NCI-H2196 treated with DMSO at 0.1 percent for 48 hours (cell line): ENCODE measurements at regions not wholly inside any gene's neighbourhood (a gene's known extent, or its start where the extent isn't known, plus 50 kb on each side); places are given as distances from the start of the nearest gene placed in this dataset.

Experiments used
- DNase-seq: peaks from one replicate; lab custom pipeline; 2025; ENCODE audit not compliant: unreplicated experiment; lab: John Stamatoyannopoulos, UW

DNA sequence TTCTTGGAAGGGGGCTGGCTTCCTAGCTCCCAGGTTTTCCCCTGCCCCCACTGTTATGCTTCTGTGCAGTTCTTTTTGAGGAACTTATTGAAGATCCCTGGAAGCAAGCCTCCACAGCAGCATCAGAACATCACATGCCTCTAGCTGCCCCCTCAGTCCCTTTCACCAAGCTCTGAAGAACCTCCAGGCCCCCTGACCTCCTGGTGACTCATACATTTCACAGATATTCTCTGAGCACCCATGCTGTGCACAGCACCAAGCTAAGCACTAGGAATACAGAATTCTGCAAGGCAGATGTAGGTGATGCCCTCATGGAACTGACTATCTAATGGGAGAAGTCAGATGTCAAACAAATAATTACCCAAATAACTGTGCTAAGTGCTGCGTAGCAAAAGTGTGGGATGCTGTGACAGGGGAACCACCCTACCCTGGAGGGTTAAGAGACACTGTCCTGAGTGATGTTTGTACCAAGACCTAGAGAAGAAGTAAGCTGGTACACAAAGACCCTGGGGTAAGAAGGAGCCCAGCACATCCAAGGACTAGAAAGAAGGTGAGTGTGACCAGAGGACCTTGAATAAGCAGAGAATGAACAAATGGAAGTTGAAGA, 213.7 kb upstream of the NR4A3 start:
- no peak for DNase-seq

DNA sequence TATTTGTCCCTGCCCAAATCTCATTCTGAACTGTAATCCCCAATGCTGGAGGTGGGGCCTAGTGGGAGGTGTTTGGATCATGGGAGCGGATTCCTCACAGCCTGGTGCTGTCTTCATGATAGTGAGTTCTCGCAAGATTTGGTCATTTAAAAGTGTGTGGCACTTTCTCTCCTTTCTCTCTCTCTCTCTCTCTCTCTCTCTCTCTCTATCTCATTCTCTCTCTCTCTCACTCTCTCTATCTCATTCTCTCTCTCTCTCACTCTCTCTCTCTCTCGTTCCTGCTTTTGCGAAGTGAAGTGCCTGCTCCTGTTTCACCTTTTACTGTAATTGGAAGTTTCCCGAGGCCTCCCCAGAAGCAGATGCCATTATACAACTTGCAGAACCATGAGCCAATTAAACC, 207.3 kb upstream of the NR4A3 start:
- no peak for DNase-seq

DNA sequence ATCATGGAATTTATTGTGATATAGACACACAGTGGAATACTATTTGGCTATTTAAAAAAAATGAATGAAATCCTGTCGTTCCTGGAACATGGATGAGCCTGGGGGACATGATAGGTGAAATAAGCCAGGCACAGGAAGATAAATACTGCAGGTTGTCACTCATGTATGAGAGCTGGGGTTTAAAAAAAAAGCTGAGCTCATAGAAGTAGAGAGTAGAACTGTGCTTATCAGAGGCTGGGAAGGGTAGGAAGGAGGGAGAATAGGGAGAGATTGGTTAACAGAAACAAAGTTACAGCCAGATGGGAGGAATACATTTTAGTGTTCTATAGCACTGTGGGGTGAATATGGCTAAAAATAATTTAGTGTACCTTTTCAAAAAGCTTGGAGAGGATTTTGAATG, 200.6 kb upstream of the NR4A3 start:
- no peak for DNase-seq

DNA sequence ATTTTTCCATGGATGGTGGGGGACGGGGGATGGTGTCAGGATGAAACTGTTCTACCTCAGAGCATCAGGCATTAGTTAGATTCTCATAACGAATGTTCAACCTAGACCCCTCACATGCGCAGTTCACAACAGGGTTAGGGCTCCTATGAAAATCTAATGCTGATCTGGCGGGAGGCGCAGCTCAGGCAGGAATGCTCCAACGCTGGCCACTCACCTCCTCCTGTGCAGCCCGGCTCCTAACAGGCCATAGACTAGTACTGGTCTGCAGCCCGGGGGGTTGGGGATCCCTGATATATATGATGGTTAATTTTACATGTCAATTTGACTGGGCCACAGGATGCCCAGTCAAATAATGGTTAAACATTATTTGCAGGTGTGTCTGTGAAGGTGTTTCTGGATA, 199.0 kb upstream of the NR4A3 start:
- no peak for DNase-seq

DNA sequence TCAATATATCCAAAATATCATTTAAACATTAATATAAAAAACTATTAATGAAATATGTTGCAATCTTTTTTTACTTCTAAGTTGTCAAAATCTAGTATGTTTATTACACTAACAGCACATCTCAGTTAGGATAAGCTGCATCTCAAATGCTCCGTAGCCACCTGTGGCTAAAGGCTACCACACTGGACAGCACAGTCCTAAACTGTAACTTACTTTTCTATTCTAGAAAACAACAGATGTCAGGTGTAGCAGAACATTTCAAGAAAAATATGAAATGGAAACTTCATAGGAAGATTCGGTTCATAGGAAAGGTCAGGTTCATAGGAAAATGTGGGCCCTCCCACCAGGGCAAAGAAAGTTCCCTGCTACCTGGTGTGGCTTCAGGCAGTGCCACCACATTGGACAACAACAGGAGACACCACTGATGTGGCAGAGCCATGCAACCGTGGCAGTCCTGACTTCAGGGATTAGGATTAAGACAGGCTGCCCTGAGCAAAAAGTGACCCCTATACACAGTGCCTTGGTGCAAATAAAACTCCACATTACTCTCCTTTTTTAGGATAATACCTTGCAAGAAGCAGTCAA, 197.8 kb upstream of the NR4A3 start:
- no peak for DNase-seq

DNA sequence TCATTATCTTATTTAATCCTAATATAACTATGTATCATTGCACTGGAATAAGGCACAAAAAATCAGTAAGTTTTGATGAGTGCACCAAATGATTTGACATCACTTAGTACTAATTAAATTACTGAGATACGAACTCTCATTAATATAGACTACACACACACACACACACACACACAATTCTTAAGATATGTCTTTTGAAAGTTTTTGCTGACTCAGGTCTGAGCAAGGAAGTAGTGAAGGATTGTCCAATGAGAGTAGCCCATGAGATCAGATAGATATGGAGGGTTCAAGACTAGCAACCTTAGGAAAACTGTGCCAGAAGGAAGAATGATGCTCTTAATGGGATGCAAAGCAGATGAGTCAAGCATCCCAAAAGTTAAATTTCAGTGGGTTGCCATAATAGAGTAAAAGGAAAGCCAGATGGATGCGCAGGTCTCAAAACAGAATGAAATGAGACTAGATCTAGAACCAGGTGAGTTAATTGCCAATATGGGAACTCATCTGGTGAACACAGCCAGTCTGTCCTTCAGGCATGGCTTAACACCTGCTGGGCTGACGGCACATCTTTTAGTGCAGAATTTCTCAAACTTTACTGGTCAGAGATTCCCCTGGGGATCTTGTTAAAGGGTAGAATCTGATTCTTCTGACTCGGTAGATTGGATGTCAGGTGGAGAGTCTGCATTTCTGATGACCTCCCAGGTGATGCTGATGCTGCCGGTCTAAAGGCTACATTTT, 197.0 kb upstream of the NR4A3 start:
- no peak for DNase-seq

DNA sequence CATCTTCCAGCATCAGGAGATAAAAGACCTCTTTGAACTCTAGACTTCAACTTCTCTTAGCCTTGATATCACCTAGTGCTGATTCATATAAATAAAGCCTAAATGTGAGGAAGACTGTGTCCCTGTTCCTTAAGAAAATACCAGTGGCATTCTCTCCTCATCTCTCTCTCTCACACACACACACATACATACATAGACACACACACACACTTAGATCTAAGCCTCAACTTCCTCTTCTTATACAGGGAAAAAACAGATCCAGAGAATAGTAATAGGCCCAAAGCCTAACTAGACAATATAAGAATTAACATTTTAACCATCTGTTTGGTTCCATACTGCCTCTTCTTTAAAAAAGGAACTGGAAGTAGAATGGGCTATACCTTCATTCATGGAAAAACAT, 195.3 kb upstream of the NR4A3 start:
- DNase-seq: no peak

DNA sequence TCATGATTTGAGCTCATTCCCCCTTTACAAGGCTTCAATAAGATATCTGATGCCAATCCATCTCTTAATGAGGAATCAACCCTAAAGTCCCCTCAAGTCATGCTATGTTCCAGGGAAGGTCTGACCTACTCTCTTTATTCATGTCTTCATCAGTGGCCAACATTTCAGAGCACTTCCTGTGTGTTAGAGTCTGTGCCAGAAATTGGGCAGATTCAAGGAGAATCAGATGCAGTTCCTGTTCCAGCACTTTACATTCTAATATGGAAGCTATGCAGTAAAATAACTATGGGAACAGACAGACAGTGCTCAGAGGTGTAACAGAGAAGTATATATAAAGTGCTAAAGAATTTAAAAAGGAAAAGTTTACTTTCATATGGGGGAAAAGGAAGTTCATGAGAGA, 193.4 kb upstream of the NR4A3 start:
- no peak for DNase-seq

DNA sequence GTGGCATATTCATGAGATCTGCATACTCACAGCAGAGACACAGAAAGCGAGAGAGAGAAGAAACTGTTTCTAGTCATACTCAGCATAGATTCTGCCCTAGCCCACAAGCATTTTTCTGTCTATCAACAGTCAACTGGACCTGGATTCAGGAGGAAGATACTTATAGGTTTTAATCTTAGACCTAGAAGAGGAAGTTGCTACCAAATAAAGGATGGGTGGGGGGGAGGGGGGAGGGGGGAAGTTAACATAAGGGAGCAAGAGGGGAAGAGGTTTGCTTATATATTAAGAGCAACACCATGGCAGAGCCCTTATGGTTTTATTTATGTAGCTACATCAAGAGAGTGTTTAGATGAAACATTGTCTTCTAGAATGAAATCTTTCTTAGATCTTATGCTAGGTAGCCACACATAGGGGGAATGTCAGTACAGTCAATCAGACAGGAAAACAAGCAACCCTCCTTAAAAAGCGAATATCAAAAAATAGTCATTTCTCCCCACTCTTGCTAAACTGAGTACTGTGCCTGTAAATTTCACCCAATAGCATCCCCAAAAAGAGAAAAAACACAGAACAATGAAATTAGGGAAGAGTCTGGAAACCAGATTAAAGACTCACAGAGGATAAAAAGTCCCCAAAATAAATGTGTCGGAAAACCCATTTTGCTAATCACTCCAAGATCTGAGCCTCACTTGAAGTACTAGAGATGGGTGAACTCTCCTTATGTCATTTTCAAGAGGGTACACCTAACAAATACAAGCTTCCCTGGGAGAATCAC, 192.7 kb upstream of the NR4A3 start:
- no peak for DNase-seq

DNA sequence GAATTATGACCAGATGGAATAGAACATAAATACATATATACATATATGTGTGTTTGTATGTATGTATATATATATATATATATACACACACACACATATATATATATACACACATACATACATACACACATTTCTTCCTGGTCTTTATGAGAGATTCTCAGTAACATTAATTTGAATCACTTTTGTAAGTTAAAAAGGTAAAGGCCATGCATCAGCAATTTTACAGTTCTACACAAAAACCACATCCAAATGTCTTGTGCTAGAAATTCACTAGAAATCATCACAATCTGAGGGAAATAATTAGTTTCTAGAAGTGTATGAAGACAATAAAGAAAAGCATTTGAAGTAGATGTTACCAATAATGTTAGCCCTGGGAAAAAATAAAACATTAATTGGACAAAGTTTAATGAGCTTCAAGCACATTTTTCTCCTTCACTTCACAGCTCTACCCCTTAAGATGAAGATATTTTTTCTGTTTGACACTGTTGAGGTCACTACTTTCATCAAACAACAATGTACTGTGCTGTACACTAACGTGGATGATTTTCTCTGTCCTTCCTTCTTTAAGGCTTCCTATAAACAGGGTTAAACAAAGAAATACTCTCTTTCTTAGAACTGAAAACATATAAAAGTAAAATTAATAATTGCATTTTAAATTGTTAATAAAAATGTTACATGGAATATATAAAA, 189.2 kb upstream of the NR4A3 start:
- no peak for DNase-seq

DNA sequence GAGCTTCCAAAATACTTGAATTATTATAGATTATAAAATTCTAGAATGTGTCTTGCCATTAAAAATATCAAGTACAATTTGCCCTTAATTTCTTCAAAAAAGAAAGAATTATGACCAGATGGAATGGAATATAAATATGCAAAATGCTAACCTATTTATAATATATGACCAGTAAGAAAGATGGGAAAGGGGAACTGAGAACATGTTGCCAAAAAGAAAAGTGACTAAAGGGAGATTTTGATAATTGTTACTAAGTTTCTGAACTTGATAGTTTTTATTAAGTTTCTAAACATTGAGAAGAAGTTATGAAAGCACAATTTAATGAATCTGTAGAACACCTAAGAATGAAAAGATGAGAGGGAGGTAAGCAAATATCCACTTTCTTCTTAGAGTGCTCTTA, 188.4 kb upstream of the NR4A3 start:
- DNase-seq: no peak

DNA sequence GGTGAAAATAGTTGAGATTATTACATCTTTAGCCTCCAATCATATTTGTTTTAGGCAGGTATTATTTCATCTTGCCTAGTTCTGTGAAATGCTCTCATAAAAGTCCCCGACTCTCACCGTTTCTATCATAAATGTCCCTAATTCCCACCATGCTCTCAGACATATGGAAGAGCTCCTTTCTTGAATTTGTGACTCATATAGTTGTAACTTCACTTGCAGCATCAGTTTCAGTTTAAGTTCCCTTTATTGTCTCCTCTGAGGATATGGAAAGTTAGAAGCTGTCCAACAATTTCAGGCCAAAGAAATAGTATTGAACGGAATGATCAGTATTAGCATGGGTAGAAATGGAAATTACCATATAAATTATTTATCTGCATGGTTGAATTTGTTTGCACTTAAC, 187.5 kb upstream of the NR4A3 start:
- DNase-seq: no peak

DNA sequence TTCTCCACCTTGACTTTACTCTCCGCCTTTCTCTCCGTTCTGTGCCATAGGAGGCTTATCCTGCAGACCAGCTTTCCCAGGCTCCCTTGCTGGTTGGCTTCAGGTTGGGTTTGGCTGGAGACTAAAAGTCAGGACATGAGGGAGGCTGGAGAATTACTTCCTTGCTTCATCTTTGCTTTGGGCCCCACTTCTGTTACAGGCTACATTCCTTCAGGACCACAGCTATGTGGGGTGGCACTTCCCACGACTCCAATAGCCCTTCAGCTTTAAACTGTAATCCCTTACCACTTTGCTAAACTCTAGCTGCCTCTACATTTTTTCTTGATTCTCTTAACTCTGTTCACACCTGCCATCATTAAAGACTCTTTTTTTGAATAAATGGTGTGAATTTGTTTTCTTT, 186.7 kb upstream of the NR4A3 start:
- DNase-seq: no peak

DNA sequence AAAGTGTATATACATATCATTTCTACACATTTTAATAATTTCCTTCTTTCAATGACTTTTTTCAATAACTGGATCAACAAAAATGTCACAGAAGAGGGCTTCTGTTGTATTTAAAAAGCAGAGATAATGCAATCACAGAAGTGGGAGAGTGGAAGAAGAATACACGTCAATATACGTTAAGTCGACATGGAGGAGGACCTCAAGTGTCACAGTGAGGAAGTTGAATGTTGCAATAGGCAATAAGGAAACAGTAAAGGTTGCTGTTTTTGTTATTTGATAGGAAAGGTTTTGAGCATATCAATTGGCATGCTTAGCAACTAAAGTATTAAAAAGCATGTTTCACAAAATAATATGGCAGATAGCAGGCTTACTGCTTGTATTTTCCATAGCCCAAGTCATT, 184.0 kb upstream of the NR4A3 start:
- DNase-seq: no peak

DNA sequence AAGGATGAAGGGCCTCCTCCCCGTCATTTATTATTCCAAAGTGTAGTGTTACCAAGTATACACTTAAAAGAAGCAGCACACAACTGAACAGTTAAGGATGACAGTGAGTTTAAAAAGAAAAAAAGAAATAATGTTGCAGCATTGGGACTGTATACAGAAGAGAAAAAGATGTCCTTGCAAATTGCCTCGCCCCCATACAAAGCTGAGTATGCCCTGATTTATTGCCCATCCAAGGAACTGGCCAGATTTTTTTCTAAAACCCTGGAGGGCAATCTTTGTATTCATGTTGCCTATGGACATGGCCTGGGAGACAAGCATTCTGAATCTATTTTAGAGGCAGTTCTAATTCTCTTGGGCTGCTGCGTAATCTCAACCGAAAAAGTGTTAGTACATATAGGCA, 182.7 kb upstream of the NR4A3 start:
- no peak for DNase-seq

DNA sequence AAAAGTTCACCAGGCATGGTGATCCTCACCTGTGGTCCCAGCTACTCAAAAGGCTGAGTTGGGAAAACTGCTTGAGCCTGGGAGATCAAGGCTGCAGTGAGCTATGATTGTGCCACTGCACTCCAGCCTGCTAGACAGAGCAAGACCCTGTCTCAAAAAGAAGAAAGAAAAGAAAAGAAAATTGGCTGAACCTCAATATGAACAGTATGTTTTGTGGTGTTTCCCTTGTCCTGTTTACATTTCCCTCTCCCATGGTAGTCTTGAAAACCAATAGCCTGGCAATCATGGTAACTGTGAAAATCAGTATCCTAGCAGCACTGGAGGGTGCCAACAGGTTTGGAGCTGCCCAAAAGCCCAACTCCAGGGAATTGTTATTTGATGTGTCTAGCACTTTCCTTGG, 174.1 kb upstream of the NR4A3 start:
- no peak for DNase-seq

DNA sequence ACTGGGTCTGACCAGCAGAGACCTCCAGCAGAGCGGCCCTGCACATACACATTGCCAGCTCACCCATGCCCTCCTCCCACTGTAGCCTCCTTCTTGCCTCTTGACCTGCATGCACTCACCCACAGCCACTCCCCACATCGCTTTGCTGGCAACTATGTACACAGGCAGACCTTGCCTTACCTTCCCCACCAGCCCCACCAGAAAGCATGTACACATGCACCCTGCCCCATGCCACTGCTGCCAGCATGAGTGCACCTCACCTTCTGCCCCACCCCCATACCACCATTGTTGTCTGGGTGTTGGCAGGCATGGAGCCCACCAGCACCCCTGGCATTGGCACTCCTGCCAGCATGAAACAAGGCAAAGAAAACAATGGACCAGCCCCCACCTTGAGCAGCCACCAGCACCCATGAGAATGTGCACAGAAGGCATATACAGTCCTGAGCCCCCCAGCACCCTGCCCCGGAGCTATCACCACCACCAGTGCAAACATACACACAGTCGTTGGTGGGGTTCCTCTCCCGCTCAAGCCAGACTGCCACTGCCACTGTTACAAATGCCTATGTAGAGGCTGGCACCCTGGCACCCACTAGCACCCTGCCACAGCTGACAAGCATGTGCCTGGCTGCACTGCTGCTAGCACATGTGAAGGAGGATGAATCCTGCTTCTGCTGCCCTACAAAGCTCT, 171.4 kb upstream of the NR4A3 start:
- DNase-seq: no peak

DNA sequence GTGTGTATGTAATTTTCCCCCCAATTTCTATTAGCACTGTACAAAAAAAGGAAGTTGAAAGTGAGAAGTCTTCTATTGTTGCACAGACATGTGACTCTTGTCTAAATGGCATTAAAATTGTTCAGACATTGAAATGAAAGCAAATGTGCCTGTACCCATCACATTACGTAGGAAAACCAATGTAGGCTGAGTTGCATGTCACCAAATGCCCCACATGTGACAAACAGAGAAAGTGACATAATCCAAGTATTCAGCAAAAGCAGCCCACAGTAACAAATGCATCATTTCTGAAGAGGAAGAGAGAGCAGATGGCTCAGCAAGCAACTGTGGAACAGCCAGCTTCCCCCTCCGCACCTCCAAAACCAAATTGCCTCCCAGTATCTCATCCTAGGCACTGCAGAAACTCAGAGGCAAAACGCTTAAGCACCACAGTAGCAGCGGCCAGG, 161.5 kb upstream of the NR4A3 start:
- no peak for DNase-seq

DNA sequence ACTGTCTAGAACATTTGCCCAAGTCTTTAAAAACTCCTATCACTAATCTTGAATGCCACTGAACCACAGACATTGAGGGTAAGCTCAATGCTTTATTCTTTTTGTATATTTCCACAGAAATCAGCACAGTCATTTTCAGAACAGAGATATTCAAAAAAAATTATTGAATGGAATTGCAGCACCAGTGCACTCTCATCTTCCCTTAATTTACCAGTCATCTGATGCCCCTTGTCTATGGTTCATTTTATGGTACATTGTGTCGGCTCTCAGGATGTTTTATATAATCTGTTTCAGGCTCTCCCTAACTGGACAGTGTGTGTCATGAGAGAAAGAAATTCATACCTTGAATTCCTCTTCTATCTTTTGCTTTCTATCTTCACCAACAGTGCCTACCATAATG, 158.4 kb upstream of the NR4A3 start:
- DNase-seq: no peak

DNA sequence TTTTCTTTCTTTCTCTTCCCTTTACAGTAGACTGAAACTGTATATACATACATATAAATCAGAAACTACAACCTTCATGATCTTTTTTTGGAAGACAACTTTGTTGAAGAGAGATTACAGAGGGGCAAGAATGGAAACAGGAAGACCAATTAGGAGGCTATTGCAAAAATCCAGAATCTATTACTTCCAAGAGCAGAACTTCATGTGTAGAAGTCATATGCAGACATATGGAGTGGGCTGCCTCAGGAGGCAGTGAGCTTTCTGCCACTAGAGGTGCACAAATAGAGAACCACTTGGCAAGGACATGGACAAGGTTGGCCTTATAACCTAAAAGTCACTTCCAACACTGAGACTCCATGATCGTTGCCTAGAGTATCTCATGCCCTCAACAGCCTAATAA, 157.8 kb upstream of the NR4A3 start:
- DNase-seq: no peak

DNA sequence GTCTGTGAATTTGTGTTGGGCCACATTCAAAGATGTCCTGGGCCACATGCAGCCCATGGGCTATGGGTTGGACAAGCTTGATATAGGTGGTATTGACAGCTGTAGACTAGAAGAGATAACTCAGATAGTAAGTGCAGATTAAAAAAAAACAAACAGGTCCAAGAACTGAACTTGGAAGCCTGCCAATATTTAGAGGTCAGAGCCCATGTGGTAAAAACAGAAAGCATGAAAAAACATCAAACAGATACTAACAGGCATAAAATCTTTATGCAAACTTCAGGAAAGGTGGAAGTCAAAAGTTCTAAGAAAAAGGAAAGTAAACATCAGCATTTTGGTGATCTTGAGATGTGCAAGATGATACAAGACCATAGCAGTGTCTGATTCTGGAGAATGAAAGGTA, 155.1 kb upstream of the NR4A3 start:
- no peak for DNase-seq
